ENCODE measurements at regions not wholly inside any gene's neighbourhood (a gene's known extent, or its start where the extent isn't known, plus 50 kb on each side); places are given as distances from the start of the nearest gene placed in this dataset.

- DNase-seq (ENCODE audit: low spot score) = no peak
- no peak for FAIRE-seq
Measured at GRCh38 chr9:118283488-118283887, 579.3 kb downstream of the TLR4 start.

DNA sequence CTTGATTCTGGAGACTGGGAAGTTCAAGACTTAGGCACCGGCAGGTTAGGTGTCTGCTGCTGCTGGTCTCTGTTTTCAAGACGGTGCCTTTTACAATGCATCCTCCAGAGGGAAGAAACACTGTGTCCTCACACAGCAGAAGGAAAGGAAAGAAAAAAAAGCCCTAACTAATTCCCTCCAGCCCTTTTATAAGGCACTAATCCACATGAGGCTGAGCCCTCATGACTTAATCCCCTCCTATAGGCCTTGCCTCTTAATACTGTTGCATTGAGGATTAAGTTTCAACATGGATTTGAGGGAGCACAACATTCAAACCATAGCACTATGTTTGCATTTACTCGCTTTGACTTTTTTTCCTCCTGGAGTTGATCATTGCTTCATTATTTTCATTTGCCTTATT, 585.9 kb downstream of the TLR4 start:
- no peak for DNase-seq (ENCODE audit: low spot score)
- FAIRE-seq = no peak

- DNase-seq (ENCODE audit: low spot score) (no peak), FAIRE-seq (no peak)
Measured at GRCh38 chr9:118295413-118295812, 591.2 kb downstream of the TLR4 start.

DNA sequence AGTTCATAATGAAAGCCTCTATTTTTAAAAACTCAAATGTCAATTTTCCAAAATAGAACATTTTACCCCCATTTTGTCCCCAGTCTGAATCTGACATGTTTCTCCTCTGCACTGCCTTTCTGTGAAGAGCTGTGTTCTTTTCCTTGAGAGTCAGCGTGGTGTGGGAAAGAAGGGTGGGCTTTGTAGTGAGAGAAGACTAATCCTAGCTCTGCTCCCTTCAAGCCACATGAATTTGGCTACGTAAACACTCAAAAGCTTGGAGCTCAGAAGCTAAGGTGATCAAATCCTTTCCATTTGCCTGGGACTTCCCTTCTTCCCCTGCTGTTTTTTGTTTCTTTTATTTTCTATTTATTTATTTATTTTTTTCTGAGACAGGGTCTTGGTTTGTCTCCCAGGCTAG, 598.5 kb downstream of the TLR4 start:
- DNase-seq (ENCODE audit: low spot score) (no peak), FAIRE-seq (no peak)

- DNase-seq (ENCODE audit: low spot score) (no peak), FAIRE-seq (no peak)
Measured at GRCh38 chr9:118303216-118303615, 599.0 kb downstream of the TLR4 start.

- FAIRE-seq (no peak), DNase-seq (ENCODE audit: low spot score) (no peak)
Measured at GRCh38 chr9:118305331-118305730, 601.1 kb downstream of the TLR4 start.

DNA sequence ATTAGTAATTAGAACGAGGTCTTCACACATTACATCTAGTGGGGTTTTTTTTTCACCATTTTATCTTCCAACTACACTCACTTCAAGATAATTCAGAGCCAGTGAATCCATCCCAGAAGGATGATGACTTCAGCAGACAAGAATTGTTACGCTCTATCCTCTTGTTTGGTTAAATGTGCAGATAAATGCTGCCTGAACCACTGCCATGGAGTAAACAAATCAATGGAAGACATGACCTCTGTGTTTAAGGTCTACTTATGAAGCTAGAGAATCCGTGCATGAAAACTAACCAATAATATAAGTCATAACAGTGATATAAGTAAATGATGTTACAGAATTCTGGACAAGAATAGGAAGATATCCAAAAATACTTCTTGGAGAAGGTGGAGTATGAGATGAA, 602.6 kb downstream of the TLR4 start:
- no peak for FAIRE-seq

DNA sequence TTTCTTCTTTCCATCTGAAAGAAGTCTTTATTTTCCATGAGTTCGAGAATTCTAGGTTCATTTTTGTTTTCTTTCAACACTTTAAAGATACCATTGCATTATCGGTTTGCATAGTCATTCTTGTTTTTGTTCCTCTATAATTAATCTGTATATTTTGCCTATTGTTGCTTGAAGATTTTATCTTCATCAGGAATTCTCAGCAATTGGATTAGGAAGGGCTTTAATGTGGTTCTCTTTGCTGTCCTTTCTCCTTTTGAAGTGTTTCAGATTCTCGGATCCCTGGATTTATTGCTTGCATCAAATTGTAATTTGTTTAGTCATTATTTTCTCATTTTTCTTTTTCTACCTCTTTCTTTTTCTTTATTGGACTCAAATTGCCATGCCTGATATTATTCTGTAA, 609.8 kb downstream of the TLR4 start:
- DNase-seq (ENCODE audit: low spot score) (no peak), FAIRE-seq (no peak)

More for the DNA sequence above, 602.6 kb downstream of the TLR4 start:
- no peak for DNase-seq (ENCODE audit: low spot score)

DNA sequence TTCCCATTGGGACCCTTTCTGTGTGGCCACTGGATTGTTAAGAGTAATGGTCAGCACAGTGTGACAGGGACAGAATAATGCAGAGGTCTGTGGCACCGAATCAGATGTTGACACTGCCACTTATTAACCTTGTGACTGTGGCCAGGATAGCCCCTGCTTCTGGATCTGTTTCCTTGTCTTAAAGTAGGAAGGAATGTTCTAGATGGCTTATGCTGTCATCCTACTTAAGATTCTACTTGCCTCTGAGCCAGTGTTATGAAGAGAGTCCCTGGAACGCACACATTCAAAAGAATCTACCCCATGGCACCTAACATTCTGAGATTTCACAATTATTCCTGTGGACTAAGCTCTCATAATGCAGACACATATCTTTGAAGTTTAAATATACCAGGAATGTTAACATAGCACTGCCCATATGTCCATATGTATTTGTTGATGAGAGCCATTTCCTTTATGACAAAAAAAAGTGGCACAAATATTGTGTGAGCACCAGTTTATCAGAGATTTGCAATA, 612.7 kb downstream of the TLR4 start:
- no peak for FAIRE-seq
- no peak for DNase-seq (ENCODE audit: low spot score)

- DNase-seq (ENCODE audit: low spot score) = peak; percentile 83
- FAIRE-seq = peak; percentile 98
Measured at GRCh38 chr9:118318770-118319431, 614.7 kb downstream of the TLR4 start.

DNA sequence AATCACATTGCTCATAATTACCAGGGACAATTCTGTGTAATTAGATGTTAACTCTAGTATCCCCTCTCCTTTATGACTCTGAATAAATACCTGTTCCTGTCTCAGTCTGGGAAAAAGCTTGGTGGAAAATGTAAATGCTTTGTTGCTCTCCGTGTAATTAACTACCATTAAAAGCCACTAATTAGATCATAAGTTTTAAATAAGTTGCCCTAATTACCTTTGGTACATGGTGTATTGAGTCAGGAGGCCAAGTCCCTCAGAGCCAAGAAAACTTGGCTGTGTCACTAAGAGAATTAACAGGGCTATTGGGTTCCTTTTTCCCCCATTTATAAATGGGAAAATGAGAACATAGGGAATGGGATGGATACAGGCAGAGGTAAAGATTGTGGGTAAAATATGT, 617.6 kb downstream of the TLR4 start:
- FAIRE-seq (no peak), DNase-seq (ENCODE audit: low spot score) (no peak)

GRCh38 chr9:118324706-118325105, 620.5 kb downstream of the TLR4 start:
- FAIRE-seq (no peak), DNase-seq (ENCODE audit: low spot score) (no peak)

DNA sequence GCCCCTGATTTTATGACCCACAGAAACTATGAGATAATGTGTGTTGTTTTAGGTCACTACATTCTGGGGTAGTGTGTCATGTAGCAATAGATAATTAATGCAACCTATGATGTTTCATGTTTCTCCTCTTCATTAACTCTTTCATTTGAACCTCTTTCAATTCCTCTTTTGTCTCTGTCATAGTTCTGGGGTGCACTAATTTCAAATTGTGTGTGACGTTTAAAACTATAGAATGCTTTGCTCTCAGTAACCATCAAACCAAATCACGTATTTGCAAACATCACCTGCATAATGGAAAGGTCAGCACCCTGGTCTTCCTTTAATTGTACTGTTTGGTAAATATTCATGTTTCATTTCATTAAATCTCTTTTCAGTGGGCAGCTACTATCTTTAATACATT, 621.6 kb downstream of the TLR4 start:
- no peak for DNase-seq (ENCODE audit: low spot score)

GRCh38 chr9:118326326-118326725, 622.1 kb downstream of the TLR4 start:
- FAIRE-seq = peak; percentile 22

More for the DNA sequence above, 621.6 kb downstream of the TLR4 start:
- no peak for FAIRE-seq

DNA sequence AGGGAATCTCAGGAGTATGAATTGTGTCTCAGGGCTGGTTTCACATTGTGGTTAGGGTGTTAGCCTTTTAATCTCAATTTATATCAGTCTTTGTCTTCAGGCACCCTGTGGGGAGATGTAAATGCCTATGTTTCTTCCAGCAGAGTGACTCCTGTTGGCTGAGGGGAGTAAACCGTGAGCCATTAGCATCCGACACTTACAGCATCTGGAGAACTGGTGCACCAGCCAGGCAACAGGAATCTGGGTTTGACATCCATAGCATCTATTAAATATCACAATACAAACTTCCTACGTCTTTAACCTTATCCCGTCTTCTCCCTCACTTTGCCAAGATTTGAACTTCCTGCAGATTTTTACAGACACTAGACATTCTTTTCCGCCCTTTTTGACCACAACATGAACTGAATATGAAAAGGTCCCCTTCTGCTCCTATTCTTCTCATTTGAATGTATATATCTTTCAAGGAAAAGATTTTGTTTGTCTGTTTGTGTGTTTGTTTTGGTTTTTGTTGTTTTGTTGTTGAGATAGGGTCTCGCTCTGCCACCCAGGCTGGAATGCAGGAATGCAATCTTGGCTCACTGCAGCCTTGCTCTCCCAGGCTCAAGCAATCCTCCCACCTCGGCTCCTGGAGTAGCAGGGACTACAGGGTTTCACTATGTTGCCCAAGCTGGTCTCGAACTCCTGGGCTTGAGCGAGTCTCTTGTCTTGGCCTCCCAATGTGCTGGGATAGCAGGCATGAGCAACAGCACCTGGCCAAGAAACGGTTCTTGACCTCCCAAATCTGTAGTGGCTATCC, 626.2 kb downstream of the TLR4 start:
- no peak for FAIRE-seq
- DNase-seq (ENCODE audit: low spot score) = no peak

More at GRCh38 chr9:118326326-118326725, 622.1 kb downstream of the TLR4 start:
- DNase-seq (ENCODE audit: low spot score) = peak; percentile 23

DNA sequence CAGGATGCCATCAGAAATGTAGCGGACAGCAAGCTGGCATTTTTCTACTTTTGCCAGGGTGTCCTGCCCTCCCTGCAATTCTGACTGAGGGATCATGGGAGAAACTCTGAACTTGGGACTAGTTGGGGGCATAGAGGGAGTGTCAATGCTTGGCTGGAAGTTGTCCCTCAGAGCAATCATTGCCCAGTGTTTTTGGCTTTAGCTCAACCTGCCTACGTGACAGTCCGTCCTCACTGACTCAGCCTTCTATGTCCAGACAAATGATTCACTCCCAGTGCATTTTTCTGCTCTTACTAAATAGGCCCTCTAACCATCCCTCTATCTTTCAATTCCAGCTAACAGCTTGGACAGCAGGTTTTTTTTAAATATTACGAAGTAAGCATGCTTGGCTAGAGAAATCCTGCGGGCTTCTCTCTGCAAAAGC, 627.4 kb downstream of the TLR4 start:
- peak; percentile 99 for DNase-seq (ENCODE audit: low spot score)

GRCh38 chr9:118336250-118336942, 632.2 kb downstream of the TLR4 start:
- FAIRE-seq (peak; percentile 98), DNase-seq (ENCODE audit: low spot score) (peak; percentile 79)

More for the DNA sequence above, 627.4 kb downstream of the TLR4 start:
- FAIRE-seq = peak; percentile 99

DNA sequence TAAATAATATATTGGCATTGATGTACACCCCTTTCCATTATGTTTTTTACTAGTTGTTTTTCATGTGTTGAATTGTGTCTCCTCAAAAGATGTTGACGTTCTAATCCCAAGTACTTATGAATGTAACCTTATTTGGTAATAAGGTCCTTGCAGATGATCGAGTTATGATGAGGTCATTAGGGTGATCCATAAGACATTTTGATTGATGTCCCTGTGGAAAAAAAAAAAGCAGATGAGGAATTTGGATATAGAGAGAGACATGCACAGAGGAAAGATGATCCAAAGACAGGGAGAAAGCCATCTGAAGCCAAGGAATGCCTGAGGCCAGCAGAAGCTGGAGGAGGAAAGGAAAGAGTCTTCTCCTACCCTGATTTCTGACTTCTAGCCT, 632.7 kb downstream of the TLR4 start:
- FAIRE-seq (no peak), DNase-seq (ENCODE audit: low spot score) (peak; percentile 72)

DNA sequence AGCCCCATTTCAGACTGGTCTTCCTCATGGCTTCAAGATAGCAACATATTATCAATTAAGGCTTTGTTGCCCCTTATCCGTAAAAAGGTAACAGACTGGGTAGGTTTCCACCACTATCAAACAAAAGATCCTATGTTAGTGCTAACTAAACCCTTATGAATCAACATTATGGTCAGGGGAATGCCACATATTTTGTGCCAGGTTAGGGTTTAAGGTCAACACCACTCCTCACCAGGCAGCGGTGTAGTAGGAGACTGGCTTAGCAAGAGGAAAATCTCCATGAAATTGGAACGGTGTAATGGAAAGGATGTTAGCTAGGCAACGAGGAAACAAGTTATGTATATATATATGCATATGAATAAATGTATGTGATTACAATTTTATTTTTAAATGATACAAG, 655.8 kb downstream of the TLR4 start:
- no peak for FAIRE-seq
- DNase-seq (ENCODE audit: low spot score) = no peak

- no peak for FAIRE-seq
- no peak for DNase-seq (ENCODE audit: low spot score)
Measured at GRCh38 chr9:118362123-118362522, 657.9 kb downstream of the TLR4 start.

DNA sequence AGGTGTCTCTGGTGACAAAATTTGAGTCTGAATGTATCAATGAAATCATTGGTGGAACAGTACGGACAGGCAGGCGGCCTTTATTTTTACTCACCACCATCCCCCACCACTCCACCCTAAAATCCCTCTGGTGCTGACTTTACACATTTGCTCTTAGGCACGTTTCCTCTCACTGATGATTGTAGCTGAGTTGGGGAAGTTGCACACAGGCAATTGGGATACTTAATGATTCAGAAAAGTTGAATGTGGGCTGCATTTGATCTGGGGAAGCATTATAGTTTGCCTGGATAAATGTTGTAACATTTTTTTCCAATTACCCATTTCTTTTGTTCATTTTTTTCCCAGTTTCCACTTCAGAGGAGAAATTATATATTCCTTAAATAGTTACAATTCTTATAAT, 658.4 kb downstream of the TLR4 start:
- DNase-seq (ENCODE audit: low spot score) (no peak), FAIRE-seq (no peak)
